HepG2 (cell line): ENCODE measurements at regions not wholly inside any gene's neighbourhood (a gene's known extent, or its start where the extent isn't known, plus 50 kb on each side); places are given as distances from the start of the nearest gene placed in this dataset.

Source experiments
- DPF2 ChIP-seq: sonication (generic); formaldehyde crosslinking; IDR thresholded peaks from 2 replicates; pipeline ENCODE4 v1.4.0; 2020; ENCODE audit warnings: mild to moderate bottlenecking, low read depth, missing genetic modification reagents, borderline replicate concordance
- GATA4 ChIP-seq: sonication (generic); IDR thresholded peaks from 2 replicates; pipeline ENCODE4 v1.6.1; 2016; ENCODE audit warnings: antibody characterized with exemption, low read depth, borderline replicate concordance
- HHEX ChIP-seq: IDR thresholded peaks from 2 replicates; pipeline ENCODE4 v1.6.1; 2016; ENCODE audit warnings: control low read depth
- SAP130 ChIP-seq: IDR thresholded peaks from 2 replicates; pipeline ENCODE4 v1.6.1; 2016; ENCODE audit warnings: low read depth
- USF2 ChIP-seq, 2 experiments: sonication (generic) in 1 of 2; formaldehyde crosslinking in 1 of 2; IDR thresholded peaks; 2 replicates each; pipeline versions ENCODE4 v1.5.1 to v1.6.1; 2011 to 2020; ENCODE audit warnings: borderline replicate concordance in 1 of 2, low read depth in 1 of 2, low read length in 1 of 2, mild to moderate bottlenecking in 1 of 2, missing genetic modification reagents in 1 of 2, moderate library complexity in 1 of 2
- ZBTB40 ChIP-seq, 2 experiments: fragments of 450-650 bp in 1 of 2; sonication (generic) in 1 of 2; formaldehyde crosslinking in 1 of 2; IDR thresholded peaks; 2 replicates each; pipeline versions ENCODE4 v1.6.1 to v1.8.0; 2016 to 2022; ENCODE audit warnings: antibody characterized with exemption in 1 of 2, mild to moderate bottlenecking in 1 of 2, missing genetic modification reagents in 1 of 2
- ZNF543 ChIP-seq: sonication (generic); formaldehyde crosslinking; IDR thresholded peaks from 2 replicates; pipeline ENCODE4 v1.4.0; 2020; ENCODE audit warnings: mild to moderate bottlenecking, missing genetic modification reagents
- ZNF772 ChIP-seq: sonication (generic); formaldehyde crosslinking; IDR thresholded peaks from 2 replicates; pipeline ENCODE4 v1.5.0; 2020; ENCODE audit warnings: mild to moderate bottlenecking, missing genetic modification reagents
- TF ChIP-seq, protein P1 (sequence below): IDR thresholded peaks from 2 replicates; pipeline ENCODE4 v1.4.0; 2020; ENCODE audit warnings: mild to moderate bottlenecking, missing genetic modification reagents
- TF ChIP-seq, protein P2 (sequence below): IDR thresholded peaks from 2 replicates; pipeline ENCODE4 v1.6.1; 2016; ENCODE audit warnings: mild to moderate bottlenecking

DNA sequence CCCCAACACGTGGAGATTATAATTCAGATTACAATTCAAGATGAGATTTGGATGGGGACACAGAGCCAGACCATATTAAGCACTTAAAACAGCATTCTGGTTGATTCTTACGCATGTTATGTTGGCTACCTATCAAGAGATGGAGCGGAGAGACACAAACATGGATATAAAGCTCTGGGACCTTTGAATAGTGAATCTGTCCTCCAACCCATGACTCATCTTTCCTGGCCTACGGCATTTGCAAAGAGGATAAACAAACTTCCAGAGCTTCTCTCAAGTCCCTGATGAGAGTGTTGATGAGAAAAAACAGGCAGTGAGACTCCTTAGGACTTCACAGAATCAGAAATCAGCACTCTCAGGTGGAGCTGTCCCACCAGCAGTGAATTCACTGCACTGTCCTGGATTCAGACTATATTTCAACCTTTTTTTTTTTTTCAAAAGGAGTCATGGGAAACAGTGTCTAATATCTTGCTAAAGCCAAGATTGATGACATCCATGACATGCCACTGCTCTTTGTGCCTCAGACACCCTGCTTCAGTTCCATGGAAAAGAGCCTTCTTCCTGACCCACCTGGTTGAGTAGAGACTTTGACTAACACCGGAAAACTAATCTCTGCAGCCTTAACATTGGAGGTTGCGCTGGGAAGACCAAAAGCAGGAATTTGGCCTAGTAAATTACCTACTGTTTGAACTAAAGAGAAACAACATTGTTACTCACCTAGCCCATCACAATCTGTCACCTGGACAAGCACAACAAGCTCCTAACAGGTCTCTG, 62.1 kb upstream of the NPAS2 start (continued):
- TF ChIP-seq ZBTB40 (IDR thresholded peaks at IDR 0.05) (peak; percentile 52; the same call in 1 of the 2 replicates), ZBTB40 (CRISPR knock-in tag; IDR thresholded peaks at IDR 0.05) (peak; percentile 83; the same call in 1 of the 2 replicates), HHEX (CRISPR knock-in tag) (no peak), SAP130 (CRISPR knock-in tag) (peak; percentile 15; the same call in 1 of the 2 replicates), ZNF543 (CRISPR knock-in tag) (0 out of 2 replicates have a peak, but pooled peaks have one; percentile 45), DPF2 (CRISPR knock-in tag) (0 out of 2 replicates have a peak, but pooled peaks have one; percentile 28), ZNF772 (CRISPR knock-in tag) (no peak), GATA4 (no peak), USF2 (IDR thresholded peaks at IDR 0.05; ENCODE audit: low read depth, low read length) (no peak), USF2 (CRISPR knock-in tag; IDR thresholded peaks at IDR 0.05; ENCODE audit: borderline replicate concordance) (no peak)
- TF ChIP-seq, protein P1, sequence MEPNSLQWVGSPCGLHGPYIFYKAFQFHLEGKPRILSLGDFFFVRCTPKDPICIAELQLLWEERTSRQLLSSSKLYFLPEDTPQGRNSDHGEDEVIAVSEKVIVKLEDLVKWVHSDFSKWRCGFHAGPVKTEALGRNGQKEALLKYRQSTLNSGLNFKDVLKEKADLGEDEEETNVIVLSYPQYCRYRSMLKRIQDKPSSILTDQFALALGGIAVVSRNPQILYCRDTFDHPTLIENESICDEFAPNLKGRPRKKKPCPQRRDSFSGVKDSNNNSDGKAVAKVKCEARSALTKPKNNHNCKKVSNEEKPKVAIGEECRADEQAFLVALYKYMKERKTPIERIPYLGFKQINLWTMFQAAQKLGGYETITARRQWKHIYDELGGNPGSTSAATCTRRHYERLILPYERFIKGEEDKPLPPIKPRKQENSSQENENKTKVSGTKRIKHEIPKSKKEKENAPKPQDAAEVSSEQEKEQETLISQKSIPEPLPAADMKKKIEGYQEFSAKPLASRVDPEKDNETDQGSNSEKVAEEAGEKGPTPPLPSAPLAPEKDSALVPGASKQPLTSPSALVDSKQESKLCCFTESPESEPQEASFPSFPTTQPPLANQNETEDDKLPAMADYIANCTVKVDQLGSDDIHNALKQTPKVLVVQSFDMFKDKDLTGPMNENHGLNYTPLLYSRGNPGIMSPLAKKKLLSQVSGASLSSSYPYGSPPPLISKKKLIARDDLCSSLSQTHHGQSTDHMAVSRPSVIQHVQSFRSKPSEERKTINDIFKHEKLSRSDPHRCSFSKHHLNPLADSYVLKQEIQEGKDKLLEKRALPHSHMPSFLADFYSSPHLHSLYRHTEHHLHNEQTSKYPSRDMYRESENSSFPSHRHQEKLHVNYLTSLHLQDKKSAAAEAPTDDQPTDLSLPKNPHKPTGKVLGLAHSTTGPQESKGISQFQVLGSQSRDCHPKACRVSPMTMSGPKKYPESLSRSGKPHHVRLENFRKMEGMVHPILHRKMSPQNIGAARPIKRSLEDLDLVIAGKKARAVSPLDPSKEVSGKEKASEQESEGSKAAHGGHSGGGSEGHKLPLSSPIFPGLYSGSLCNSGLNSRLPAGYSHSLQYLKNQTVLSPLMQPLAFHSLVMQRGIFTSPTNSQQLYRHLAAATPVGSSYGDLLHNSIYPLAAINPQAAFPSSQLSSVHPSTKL (CRISPR knock-in tag) = peak; percentile 32; the same call in 1 of the 2 replicates
- TF ChIP-seq, protein P2, sequence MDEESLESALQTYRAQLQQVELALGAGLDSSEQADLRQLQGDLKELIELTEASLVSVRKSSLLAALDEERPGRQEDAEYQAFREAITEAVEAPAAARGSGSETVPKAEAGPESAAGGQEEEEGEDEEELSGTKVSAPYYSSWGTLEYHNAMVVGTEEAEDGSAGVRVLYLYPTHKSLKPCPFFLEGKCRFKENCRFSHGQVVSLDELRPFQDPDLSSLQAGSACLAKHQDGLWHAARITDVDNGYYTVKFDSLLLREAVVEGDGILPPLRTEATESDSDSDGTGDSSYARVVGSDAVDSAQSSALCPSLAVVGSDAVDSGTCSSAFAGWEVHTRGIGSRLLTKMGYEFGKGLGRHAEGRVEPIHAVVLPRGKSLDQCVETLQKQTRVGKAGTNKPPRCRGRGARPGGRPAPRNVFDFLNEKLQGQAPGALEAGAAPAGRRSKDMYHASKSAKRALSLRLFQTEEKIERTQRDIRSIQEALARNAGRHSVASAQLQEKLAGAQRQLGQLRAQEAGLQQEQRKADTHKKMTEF (CRISPR knock-in tag) = no peak
